ENCODE measurements at regions not wholly inside any gene's neighbourhood (a gene's known extent, or its start where the extent isn't known, plus 50 kb on each side); places are given as distances from the start of the nearest gene placed in this dataset.

- H3K27me3 ChIP-seq (ENCODE audit: control insufficient read depth, extremely low read depth, insufficient read depth, low read length) = no peaks in the 10 kb centered on the region
- H3K9me1 ChIP-seq (ENCODE audit: control insufficient read depth, extremely low read depth, insufficient read depth, low read length) = no peaks in the 10 kb centered on the region
- no peak for DNase-seq (ENCODE audit: low read depth, low spot score)
- no peak overlapping the region for H3K4me3 ChIP-seq (ENCODE audit: control insufficient read depth in 2 of 3, extremely low read depth in 1 of 3, insufficient read depth in 2 of 3, low read depth in 1 of 3, low read length in 3 of 3)
- no peaks in the 10 kb centered on the region for H3K4me1 ChIP-seq (ENCODE audit: control insufficient read depth, extremely low read depth, insufficient read depth, low read length)
- no peaks in the 10 kb centered on the region for H3K79me2 ChIP-seq (ENCODE audit: control insufficient read depth, insufficient read depth, low read length)
- no peaks in the 10 kb centered on the region for H3K36me3 ChIP-seq (ENCODE audit: control insufficient read depth in 2 of 2, extremely low read depth in 1 of 2, insufficient read depth in 2 of 2, low read length in 2 of 2)
- dilution Hi-C loops (cut with MboI; ENCODE audit: extremely low pct_ligation_motif_present, low sequenced_read_pairs) = no loop called here
- H2AFZ ChIP-seq (ENCODE audit: control insufficient read depth, low read length) = no peak overlapping the region
- no peaks in the 10 kb centered on the region for H4K20me1 ChIP-seq (ENCODE audit: control insufficient read depth, extremely low read depth, insufficient read depth, low read length)
- H3K9ac ChIP-seq (ENCODE audit: control insufficient read depth, extremely low read depth, insufficient read depth, low read length) = no peak overlapping the region
- H3K27ac ChIP-seq (ENCODE audit: control insufficient read depth, insufficient read depth, low read length) = no peak overlapping the region
- H3K4me2 ChIP-seq (ENCODE audit: control insufficient read depth, extremely low read depth, insufficient read depth, low read depth, low read length) = no peak overlapping the region
- peaks cover 21% of the 10 kb centered on the region for H3K9me3 ChIP-seq (ENCODE audit: control insufficient read depth, low read depth, low read length)
- FAIRE-seq = no peak
- TF ChIP-seq EZH2 (IDR thresholded peaks at IDR 0.05; ENCODE audit: low read length) = no peak
- TF ChIP-seq, protein P1, sequence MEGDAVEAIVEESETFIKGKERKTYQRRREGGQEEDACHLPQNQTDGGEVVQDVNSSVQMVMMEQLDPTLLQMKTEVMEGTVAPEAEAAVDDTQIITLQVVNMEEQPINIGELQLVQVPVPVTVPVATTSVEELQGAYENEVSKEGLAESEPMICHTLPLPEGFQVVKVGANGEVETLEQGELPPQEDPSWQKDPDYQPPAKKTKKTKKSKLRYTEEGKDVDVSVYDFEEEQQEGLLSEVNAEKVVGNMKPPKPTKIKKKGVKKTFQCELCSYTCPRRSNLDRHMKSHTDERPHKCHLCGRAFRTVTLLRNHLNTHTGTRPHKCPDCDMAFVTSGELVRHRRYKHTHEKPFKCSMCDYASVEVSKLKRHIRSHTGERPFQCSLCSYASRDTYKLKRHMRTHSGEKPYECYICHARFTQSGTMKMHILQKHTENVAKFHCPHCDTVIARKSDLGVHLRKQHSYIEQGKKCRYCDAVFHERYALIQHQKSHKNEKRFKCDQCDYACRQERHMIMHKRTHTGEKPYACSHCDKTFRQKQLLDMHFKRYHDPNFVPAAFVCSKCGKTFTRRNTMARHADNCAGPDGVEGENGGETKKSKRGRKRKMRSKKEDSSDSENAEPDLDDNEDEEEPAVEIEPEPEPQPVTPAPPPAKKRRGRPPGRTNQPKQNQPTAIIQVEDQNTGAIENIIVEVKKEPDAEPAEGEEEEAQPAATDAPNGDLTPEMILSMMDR (optimal IDR thresholded peaks at IDR 0.05 in 1 of 3, IDR thresholded peaks at IDR 0.05 in 1 of 3, conservative IDR thresholded peaks at IDR 0.05 in 1 of 3; ENCODE audit: extremely low read depth in 1 of 3, insufficient read depth in 2 of 3, low read length in 3 of 3) = no peak
These were observed 222.6 kb upstream of the SALL3 start for GRCh38 chr18:78757014-78757413.

DNA sequence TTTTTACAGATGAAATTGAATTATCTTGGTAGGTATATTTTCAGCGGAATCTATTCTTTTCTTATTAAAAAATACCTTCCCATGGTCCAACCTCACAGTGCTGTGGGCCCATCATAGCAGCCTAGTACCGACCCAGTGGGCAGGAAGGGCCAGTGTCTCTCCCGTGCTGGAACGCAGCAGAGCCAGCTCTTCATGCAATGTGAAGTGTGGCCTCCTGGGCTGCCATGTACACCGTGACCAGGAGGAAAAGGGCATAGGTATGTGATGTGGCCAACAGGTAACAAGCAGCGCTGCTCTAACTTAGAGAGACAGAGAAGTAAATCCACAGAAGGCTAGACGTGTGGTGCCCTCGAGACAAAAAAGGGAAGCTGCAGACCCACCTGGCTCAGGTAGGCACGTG, 221.1 kb upstream of the SALL3 start:
- FAIRE-seq = no peak
- no peaks in the 10 kb centered on the region for H3K4me1 ChIP-seq (ENCODE audit: control insufficient read depth, extremely low read depth, insufficient read depth, low read length)
- H4K20me1 ChIP-seq (ENCODE audit: control insufficient read depth, extremely low read depth, insufficient read depth, low read length) = no peaks in the 10 kb centered on the region
- H3K9ac ChIP-seq (ENCODE audit: control insufficient read depth, extremely low read depth, insufficient read depth, low read length) = no peak overlapping the region
- no peak overlapping the region for H3K4me2 ChIP-seq (ENCODE audit: control insufficient read depth, extremely low read depth, insufficient read depth, low read depth, low read length)
- H3K79me2 ChIP-seq (ENCODE audit: control insufficient read depth, insufficient read depth, low read length) = no peaks in the 10 kb centered on the region
- H3K9me1 ChIP-seq (ENCODE audit: control insufficient read depth, extremely low read depth, insufficient read depth, low read length) = no peaks in the 10 kb centered on the region
- TF ChIP-seq, protein P1 (optimal IDR thresholded peaks at IDR 0.05 in 1 of 3, IDR thresholded peaks at IDR 0.05 in 1 of 3, conservative IDR thresholded peaks at IDR 0.05 in 1 of 3; ENCODE audit: extremely low read depth in 1 of 3, insufficient read depth in 2 of 3, low read length in 3 of 3) = no peak
- no peak for TF ChIP-seq EZH2 (IDR thresholded peaks at IDR 0.05; ENCODE audit: low read length)
- peaks cover 19% of the 10 kb centered on the region for H3K9me3 ChIP-seq (ENCODE audit: control insufficient read depth, low read depth, low read length)
- no peaks in the 10 kb centered on the region for H3K27me3 ChIP-seq (ENCODE audit: control insufficient read depth, extremely low read depth, insufficient read depth, low read length)
- no peak overlapping the region for H3K27ac ChIP-seq (ENCODE audit: control insufficient read depth, insufficient read depth, low read length)
- H3K36me3 ChIP-seq (ENCODE audit: control insufficient read depth in 2 of 2, extremely low read depth in 1 of 2, insufficient read depth in 2 of 2, low read length in 2 of 2) = no peaks in the 10 kb centered on the region
- no peak for DNase-seq (ENCODE audit: low read depth, low spot score)
- dilution Hi-C loops (cut with MboI; ENCODE audit: extremely low pct_ligation_motif_present, low sequenced_read_pairs) = no loop called here
- H2AFZ ChIP-seq (ENCODE audit: control insufficient read depth, low read length) = no peak overlapping the region
- no peak overlapping the region for H3K4me3 ChIP-seq (ENCODE audit: control insufficient read depth in 2 of 3, extremely low read depth in 1 of 3, insufficient read depth in 2 of 3, low read depth in 1 of 3, low read length in 3 of 3)

Data from keratinocyte (primary cell).